ENCODE measurements at regions not wholly inside any gene's neighbourhood (a gene's known extent, or its start where the extent isn't known, plus 50 kb on each side); places are given as distances from the start of the nearest gene placed in this dataset.
A peak's percentile ranks its signal among the peaks of the same experiment; 100 is the strongest.
"Not testable (repeated sequence)": the region's sequence is repeated elsewhere in the genome, so short reads cannot be mapped to it uniquely, and the experiment has no call there.

DNA sequence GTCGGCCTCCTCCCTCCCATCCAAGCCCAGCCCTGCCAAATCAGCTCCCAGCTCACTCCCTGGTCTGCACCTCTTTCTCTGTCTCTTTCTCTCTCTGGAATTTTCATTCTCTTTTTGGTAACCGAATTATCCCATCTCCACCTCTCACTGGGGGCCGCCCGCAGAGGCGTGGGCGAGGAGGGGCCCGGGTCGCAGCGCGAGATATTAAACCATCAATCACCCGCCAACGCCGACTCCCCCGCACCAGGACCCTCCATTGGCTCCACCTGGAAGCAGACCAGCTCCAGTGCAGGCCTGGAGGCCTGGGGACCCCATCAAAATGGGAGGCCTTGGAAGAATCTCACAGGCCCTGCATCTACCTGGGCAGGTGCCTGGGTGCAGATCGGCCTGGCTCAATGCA, 83.8 kb upstream of the ADGRL1 start:
- in situ Hi-C loops (cut with HindIII; ENCODE audit: low pct_unique_long_range_greater_than_20kb, low sequenced_read_pairs); DNase-seq (ENCODE audit: low read depth, low spot score): not testable (repeated sequence)

DNA sequence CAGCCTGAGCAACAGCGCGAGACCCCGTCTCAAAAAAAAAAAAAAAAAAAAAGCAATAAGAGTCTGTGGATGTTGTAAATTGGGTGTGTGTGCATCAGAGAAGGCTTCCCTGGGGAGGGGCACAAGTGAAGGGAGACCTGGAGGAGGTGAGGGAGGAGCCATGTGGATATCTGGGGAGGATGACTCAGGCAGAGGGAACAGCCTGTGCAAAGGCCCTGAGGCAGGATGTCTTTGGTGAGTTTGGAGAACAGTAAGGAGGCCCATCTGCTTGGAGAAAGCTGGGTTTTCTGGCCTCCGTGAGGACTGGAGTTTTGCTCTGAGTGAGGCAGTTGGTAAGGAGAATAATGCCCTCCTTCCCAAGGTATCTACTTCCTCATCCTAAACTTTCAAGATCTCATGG, 81.9 kb upstream of the ADGRL1 start:
- in situ Hi-C loops (cut with HindIII; ENCODE audit: low pct_unique_long_range_greater_than_20kb, low sequenced_read_pairs): not testable (repeated sequence)

GRCh38 chr19:14286594-14286993, 80.6 kb upstream of the ADGRL1 start:
- DNase-seq (ENCODE audit: low read depth, low spot score); in situ Hi-C loops (cut with HindIII; ENCODE audit: low pct_unique_long_range_greater_than_20kb, low sequenced_read_pairs): not testable (repeated sequence)

More for the DNA sequence above, 81.9 kb upstream of the ADGRL1 start:
- not testable (repeated sequence) for DNase-seq (ENCODE audit: low read depth, low spot score)

- DNase-seq (ENCODE audit: low read depth, low spot score); in situ Hi-C loops (cut with HindIII; ENCODE audit: low pct_unique_long_range_greater_than_20kb, low sequenced_read_pairs): not testable (repeated sequence)
These were observed 79.8 kb upstream of the ADGRL1 start for GRCh38 chr19:14285726-14286125.

- in situ Hi-C loops (cut with HindIII; ENCODE audit: low pct_unique_long_range_greater_than_20kb, low sequenced_read_pairs): not testable (repeated sequence)
- DNase-seq (ENCODE audit: low read depth, low spot score): peak; percentile 43
These were observed 78.0 kb upstream of the ADGRL1 start for GRCh38 chr19:14283813-14284520.

DNA sequence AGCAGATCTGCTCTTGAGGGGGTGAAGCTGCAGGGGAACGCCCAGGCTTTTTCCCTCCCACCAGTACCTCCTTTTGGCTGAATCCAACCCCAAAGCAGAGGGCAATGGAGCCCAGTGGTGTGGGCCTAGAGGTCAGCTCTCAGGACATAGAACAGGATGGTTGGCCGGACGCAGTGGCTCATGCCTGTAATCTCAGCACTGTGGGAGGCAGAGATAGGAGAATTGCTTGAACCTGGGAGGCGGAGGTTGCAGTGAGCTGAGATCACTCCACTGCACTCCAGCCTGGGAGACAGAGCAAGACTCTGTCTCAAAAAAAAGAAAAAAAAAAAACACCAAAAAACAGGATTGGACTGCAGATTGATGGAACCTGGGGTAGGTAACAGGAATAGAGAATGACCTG, 73.3 kb upstream of the ADGRL1 start:
- DNase-seq (ENCODE audit: low read depth, low spot score); in situ Hi-C loops (cut with HindIII; ENCODE audit: low pct_unique_long_range_greater_than_20kb, low sequenced_read_pairs): not testable (repeated sequence)

GRCh38 chr19:14277608-14278007, 71.6 kb upstream of the ADGRL1 start:
- no peak for DNase-seq (ENCODE audit: low read depth, low spot score)
- in situ Hi-C loops (cut with HindIII; ENCODE audit: low pct_unique_long_range_greater_than_20kb, low sequenced_read_pairs): no loop called here

GRCh38 chr19:14275823-14276222, 69.9 kb upstream of the ADGRL1 start:
- DNase-seq (ENCODE audit: low read depth, low spot score); in situ Hi-C loops (cut with HindIII; ENCODE audit: low pct_unique_long_range_greater_than_20kb, low sequenced_read_pairs): not testable (repeated sequence)

GRCh38 chr19:14272623-14273022, 66.7 kb upstream of the ADGRL1 start:
- in situ Hi-C loops (cut with HindIII; ENCODE audit: low pct_unique_long_range_greater_than_20kb, low sequenced_read_pairs): no loop called here
- no peak for DNase-seq (ENCODE audit: low read depth, low spot score)

DNA sequence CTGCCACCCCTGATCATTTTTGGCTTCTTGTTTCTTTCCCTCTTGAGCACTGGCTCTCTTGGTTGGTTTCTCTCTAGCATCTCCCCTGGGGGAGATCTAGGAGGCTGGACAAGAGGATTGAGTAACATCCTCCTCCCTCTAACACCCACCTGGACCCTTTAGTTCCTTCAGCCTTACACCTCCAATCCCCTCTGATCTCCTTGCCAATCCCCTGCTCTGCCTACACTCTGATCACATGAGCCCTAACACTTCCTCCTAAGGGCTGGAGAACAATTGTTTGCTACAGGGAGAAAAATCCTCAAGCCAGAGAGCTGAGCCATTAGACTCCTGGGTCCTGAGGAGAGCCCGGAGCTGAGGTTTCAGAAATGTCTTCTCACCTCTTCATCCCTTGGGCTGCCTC, 65.9 kb upstream of the ADGRL1 start:
- in situ Hi-C loops (cut with HindIII; ENCODE audit: low pct_unique_long_range_greater_than_20kb, low sequenced_read_pairs): no loop called here
- no peak for DNase-seq (ENCODE audit: low read depth, low spot score)

GRCh38 chr19:14270557-14270956, 64.6 kb upstream of the ADGRL1 start:
- in situ Hi-C loops (cut with HindIII; ENCODE audit: low pct_unique_long_range_greater_than_20kb, low sequenced_read_pairs); DNase-seq (ENCODE audit: low read depth, low spot score): not testable (repeated sequence)

DNA sequence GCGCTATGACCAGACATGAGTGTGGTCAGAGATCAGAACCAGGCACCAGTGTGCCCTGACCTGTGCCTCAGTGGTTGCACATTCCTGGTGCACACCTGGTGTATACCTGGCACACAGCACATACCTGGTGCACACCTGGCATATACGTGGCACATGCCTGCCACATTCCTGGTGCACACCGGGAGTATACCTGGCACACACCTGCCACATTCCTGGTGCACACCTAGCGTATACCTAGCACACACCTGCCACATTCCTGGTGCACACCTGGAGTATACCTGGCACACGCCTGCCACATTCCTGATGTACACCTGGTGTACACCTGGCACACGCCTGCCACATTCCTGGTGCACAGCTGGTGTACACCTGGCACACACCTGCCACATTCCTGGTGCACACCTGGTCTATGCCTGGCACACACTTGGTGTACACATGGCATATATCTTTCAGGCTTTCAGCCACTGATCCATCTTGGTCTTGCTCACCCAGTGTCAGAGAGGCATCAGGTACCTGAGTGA, 61.3 kb upstream of the ADGRL1 start:
- in situ Hi-C loops (cut with HindIII; ENCODE audit: low pct_unique_long_range_greater_than_20kb, low sequenced_read_pairs): no loop called here

GRCh38 chr19:14266208-14266607, 60.2 kb upstream of the ADGRL1 start:
- in situ Hi-C loops (cut with HindIII; ENCODE audit: low pct_unique_long_range_greater_than_20kb, low sequenced_read_pairs); DNase-seq (ENCODE audit: low read depth, low spot score): not testable (repeated sequence)

More for the DNA sequence above, 61.3 kb upstream of the ADGRL1 start:
- no peak for DNase-seq (ENCODE audit: low read depth, low spot score)

GRCh38 chr19:14265290-14266036, 59.5 kb upstream of the ADGRL1 start:
- in situ Hi-C loops (cut with HindIII; ENCODE audit: low pct_unique_long_range_greater_than_20kb, low sequenced_read_pairs): no loop called here
- no peak for DNase-seq (ENCODE audit: low read depth, low spot score)

DNA sequence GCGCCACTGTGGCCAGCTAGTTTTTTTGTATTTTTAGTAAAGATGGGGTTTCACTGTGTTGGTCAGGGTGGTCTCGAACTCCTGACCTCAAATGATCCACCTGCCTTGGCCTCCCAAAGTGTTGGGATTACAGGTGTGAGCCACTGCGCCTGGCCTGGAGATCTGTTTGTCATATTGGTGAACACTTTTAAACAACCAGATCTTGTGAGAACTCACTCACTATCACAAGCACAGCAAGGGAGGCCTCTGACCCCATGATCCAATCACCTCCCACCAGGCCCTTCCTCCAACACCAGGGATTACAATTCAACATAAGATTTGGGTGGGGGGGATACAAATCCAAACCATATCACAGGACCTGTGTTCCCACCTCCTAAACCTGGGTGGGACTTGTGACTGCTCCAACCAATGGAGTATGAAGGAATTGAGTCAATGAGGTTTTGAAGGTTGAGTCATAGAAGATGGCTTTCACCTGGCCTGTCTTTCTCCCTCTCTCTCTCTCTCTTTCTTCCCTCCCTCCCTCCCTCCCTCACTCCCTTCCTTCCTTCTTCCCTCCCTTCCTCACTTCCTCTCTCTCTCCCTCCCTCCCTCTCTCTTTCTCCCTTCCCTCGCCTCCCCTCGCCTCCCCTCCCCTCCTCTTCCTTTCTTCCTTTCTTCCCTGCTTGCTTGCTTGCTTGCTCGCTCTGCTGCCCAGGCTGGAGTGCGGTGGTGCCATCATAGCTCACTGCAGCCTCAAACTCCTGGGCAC, 50.1 kb upstream of the ADGRL1 start:
- DNase-seq (ENCODE audit: low read depth, low spot score); in situ Hi-C loops (cut with HindIII; ENCODE audit: low pct_unique_long_range_greater_than_20kb, low sequenced_read_pairs): not testable (repeated sequence)
